OCI-M1 (cell line): ENCODE measurements at regions not wholly inside any gene's neighbourhood (a gene's known extent, or its start where the extent isn't known, plus 50 kb on each side); places are given as distances from the start of the nearest gene placed in this dataset.
"Not testable (repeated sequence)": the region's sequence is repeated elsewhere in the genome, so short reads cannot be mapped to it uniquely, and the experiment has no call there.

Source experiments
- DNase-seq: peaks from one replicate; lab custom pipeline; 2025; lab: John Stamatoyannopoulos, UW

- no peak for DNase-seq
These were observed 761.8 kb upstream of the MBL2 start for GRCh38 chr10:53534428-53534827.

GRCh38 chr10:53528974-53529373 lies 756.4 kb upstream of the MBL2 start:
- DNase-seq = no peak

DNA sequence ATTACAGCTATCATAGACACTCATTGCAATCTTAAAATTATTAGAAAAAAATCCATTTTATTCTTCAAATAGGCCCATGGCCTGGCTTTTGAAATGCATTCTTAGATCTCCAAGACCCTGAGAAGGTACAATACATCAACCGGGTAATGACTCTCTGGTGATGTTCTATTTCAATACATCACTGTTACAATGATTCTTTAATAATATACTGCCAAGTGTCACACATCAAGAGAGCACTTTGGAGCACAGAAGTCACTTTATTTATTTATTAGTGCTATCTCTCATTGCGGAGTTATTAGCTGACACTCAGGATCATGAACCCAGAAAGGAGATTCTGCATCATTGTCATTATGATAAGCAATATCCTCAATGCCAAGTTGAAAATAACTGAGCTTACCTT lies 748.5 kb upstream of the MBL2 start:
- DNase-seq = no peak

DNA sequence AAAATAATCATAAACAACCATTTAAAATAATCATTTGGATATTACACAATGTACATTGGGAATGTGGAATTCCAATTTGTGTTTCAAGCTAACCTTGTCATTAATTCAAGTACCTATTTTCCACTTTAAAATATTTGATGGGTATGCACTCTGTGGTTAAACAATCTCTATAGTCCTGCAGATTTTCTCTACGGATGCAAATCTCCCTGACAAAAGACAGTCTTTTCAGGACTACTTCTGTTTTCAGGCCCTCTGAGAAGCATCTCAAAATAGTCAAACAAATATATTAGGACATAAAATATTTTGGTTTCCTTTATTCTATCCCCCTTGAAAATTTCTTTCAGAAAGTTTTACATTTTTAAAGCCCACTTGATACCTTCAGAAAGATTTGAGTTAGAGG lies 735.6 kb upstream of the MBL2 start:
- DNase-seq = no peak

DNA sequence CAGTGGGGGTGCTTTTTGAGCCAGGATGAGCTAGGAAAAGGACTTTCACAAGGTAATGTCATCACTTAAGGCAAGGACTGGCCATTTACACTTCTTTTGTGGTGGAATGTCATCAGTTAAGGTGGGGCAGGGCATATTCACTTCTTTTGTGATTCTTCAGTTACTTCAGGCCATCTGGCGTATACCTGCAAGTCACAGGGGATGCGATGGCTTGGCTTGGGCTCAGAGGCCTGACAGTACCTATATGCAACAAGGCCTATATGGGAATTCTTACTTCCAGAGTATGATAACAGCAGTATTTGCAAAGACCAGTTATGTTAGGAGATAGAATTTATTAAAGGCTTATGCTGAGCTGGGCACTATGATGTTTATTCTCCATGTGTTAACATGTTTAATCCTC lies 731.9 kb upstream of the MBL2 start:
- DNase-seq = not testable (repeated sequence)

DNA sequence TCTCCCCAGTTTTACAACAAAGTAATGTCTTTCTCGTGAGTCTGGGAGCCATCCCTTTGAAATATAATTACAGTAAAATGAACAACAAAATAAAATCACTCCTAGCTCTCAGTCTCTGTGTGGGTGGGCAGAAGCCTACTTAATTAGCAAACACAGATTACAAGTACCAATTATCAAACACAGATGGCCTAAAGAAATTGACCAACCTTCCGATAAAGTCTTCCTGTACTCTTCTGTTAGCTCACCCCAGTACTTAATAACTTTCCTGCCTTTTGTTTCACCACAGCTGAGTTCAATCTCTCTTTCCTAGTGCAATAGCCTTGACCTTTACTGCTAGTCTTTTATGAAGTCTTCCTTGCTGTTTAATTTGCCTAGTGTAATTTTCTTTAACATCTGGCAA lies 719.2 kb upstream of the MBL2 start:
- DNase-seq = no peak

- DNase-seq = no peak
These were observed 718.0 kb upstream of the MBL2 start for GRCh38 chr10:53490553-53490952.

- no peak for DNase-seq
These were observed 717.0 kb upstream of the MBL2 start for GRCh38 chr10:53489335-53490182.

DNA sequence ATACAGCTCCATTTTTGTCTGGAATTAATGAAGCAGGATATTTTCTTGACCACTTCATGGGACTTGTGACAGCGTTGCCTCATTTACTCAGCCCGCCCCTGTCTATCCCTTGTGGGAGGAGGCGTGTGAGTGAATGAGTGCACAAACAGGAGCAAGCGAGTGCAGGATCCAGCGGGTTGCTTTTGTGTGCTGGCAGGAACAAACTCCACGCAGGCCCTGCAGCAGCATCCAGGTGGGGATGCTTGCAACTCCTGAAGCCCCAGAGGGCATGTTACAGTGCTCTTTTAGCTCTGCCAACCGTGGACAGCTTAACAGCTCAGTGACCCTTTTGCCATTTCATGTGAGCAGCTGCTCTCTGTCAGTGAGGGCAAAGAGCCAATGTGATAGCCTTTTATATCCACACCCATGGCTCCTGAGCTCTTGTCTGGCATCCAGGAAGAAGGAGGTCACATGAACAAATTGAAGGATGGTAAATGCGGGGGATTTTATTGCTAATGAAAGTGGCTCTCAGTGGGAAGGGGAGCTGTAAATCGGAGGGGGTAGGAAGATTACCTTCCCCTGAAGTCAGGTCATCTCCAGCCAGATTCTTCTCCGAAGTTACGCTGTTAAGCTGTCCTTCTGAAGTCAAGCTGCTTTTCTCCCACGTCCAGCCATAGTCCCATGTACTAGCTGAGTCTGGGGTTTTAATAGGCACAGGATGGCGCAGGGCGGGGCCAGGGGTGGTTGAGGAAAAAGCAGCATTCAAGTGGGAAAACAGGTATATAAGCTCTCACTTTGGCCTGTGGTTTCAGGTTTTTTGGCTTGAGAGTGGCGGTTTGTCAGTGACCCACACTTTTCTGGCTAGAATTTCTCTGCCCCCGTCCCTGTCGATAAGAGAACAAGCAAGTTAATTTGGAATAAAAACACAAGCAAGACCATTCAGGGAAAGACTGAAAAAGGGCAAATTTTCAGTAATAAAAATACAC lies 714.7 kb upstream of the MBL2 start:
- no peak for DNase-seq

GRCh38 chr10:53485422-53485821 lies 712.8 kb upstream of the MBL2 start:
- DNase-seq = not testable (repeated sequence)

- no peak for DNase-seq
These were observed 706.8 kb upstream of the MBL2 start for GRCh38 chr10:53479365-53479764.

GRCh38 chr10:53477313-53477675 lies 704.7 kb upstream of the MBL2 start:
- DNase-seq = peak; percentile 67

- no peak for DNase-seq
These were observed 704.2 kb upstream of the MBL2 start for GRCh38 chr10:53476650-53477312.

- no peak for DNase-seq
These were observed 696.8 kb upstream of the MBL2 start for GRCh38 chr10:53469383-53469782.

GRCh38 chr10:53463539-53463938 lies 691.0 kb upstream of the MBL2 start:
- DNase-seq = no peak

GRCh38 chr10:53458007-53458406 lies 685.4 kb upstream of the MBL2 start:
- DNase-seq = no peak

GRCh38 chr10:53453196-53453595 lies 680.6 kb upstream of the MBL2 start:
- peak; percentile 82 for DNase-seq

- no peak for DNase-seq
These were observed 675.0 kb upstream of the MBL2 start for GRCh38 chr10:53447576-53447975.

GRCh38 chr10:53441843-53442242 lies 669.3 kb upstream of the MBL2 start:
- no peak for DNase-seq

GRCh38 chr10:53440601-53441000 lies 668.0 kb upstream of the MBL2 start:
- no peak for DNase-seq

GRCh38 chr10:53439075-53439474 lies 666.5 kb upstream of the MBL2 start:
- DNase-seq = not testable (repeated sequence)

DNA sequence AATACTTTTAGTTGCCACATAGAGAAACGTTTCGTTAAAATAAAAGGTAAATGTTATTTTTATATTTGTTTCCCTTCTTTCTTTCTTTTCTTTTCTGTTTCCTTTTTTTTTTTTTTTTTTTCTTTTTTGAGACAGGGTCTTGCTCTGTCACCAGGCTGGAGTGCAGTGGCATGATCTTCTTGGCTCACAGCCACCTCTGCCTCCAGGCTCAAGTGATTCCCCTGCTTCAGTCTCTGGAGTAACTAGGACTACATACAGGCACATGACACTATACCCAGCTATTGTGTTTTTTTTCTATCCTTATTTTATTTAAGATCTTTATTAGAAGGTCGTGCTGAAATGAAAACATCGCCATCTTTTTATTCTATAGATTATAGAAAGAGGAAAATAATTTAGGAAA lies 661.8 kb upstream of the MBL2 start:
- no peak for DNase-seq
